AG04449 (cell line): ENCODE measurements at regions not wholly inside any gene's neighbourhood (a gene's known extent, or its start where the extent isn't known, plus 50 kb on each side); places are given as distances from the start of the nearest gene placed in this dataset.
A peak's percentile ranks its signal among the peaks of the same experiment; 100 is the strongest.

Experiments
- CTCF ChIA-PET: fragments of 350-600 bp; formaldehyde crosslinking; extraction: SDS; loops from one replicate; lab custom pipeline; 2021; ENCODE audit warnings: antibody characterized with exemption; lab: Yijun Ruan, JAX
- POLR2A ChIA-PET: fragments of 400-600, 350-600 bp; formaldehyde crosslinking; extraction: SDS; loops from one replicate; lab custom pipeline; 2020; ENCODE audit warnings: antibody characterized with exemption, inconsistent platforms; lab: Yijun Ruan, JAX
- DNase-seq: peaks from one replicate; pipeline ENCODE4 v3.0.0-alpha.2; 2010; ENCODE audit warnings: low read depth, low spot score
- H3K4me3 ChIP-seq: 2 replicates; pipeline ENCODE4 v1.5.1; 2011; ENCODE audit warnings: low read depth, mild to moderate bottlenecking, control low read depth, low read length
- CTCF ChIP-seq: IDR thresholded peaks from one replicate; pipeline ENCODE4 v1.5.1; 2011; ENCODE audit warnings: mild to moderate bottlenecking, moderate library complexity, low read length, control low read depth, inconsistent platforms; ENCODE audit not compliant: insufficient read depth; ENCODE audit errors: missing control alignments

- ChIA-PET POLR2A (no interaction called here), CTCF (no interaction called here)
- DNase-seq: no peak
- H3K4me3 ChIP-seq: no peak overlapping the region
- TF ChIP-seq CTCF: no peak
These were observed 161.5 kb downstream of the CARTPT start for GRCh38 chr5:71880536-71880935.

- ChIA-PET CTCF (interaction anchor here (0.7 to 1.4 kb wide), 3 partner anchors 15 to 101 kb away, joined by 3 to 5 read pairs (median 4); no protein-coding TSS in a partner anchor), POLR2A (no interaction called here)
- H3K4me3 ChIP-seq: no peak overlapping the region
- no peak for TF ChIP-seq CTCF
- DNase-seq: no peak
These were observed 164.0 kb downstream of the CARTPT start for GRCh38 chr5:71882826-71883741.

- H3K4me3 ChIP-seq: no peak overlapping the region
- ChIA-PET CTCF (no interaction called here), POLR2A (no interaction called here)
- no peak for TF ChIP-seq CTCF
- DNase-seq: no peak
These were observed 164.6 kb downstream of the CARTPT start for GRCh38 chr5:71883742-71884103.

- CTCF ChIA-PET: no interaction called here
These were observed 165.9 kb downstream of the CARTPT start for GRCh38 chr5:71884926-71885325.

GRCh38 chr5:71886406-71886805 is 167.3 kb downstream of the CARTPT start:
- no peak for TF ChIP-seq CTCF
- DNase-seq: no peak
- POLR2A ChIA-PET: no interaction called here
- no peak overlapping the region for H3K4me3 ChIP-seq
- CTCF ChIA-PET: interaction anchor here (0.9 kb wide), 1 partner anchor 17 kb away, joined by 3 read pairs; no protein-coding TSS in a partner anchor

More at GRCh38 chr5:71884926-71885325, 165.9 kb downstream of the CARTPT start:
- H3K4me3 ChIP-seq: no peak overlapping the region
- no peak for TF ChIP-seq CTCF
- POLR2A ChIA-PET: no interaction called here
- DNase-seq: no peak

DNA sequence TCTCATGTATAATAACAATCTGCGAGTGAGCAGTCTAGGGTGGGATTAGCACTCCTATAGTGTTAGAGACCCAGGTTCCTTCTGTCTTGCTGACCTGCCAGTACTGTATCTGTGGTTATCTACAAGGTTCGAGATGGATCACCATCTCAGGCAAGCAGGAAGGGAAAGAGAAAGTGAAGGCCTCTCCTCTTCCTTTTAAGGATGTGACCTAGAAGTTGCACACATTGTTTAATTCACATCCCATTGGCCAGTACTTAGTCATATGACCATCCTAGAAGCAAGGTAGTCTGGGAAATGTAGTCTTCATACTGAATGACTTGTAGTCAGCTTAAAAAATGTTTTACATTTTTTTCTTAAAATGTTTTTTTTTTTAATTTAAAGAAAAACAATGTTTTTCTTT is 168.6 kb downstream of the CARTPT start:
- TF ChIP-seq CTCF: no peak
- H3K4me3 ChIP-seq: no peak overlapping the region
- ChIA-PET CTCF (no interaction called here), POLR2A (interaction anchor here (0.6 kb wide), 1 partner anchor 431 kb away, joined by 3 read pairs; no protein-coding TSS in a partner anchor)
- DNase-seq: peak; percentile 82
